Mucosa of rectum (tissue), 2 donors: ENCODE measurements at regions not wholly inside any gene's neighbourhood (a gene's known extent, or its start where the extent isn't known, plus 50 kb on each side); places are given as distances from the start of the nearest gene placed in this dataset.
A peak's percentile ranks its signal among the peaks of the same experiment; 100 is the strongest.

ENCODE experiments used
- H3K27ac ChIP-seq, 2 donors: one replicate each; pipeline ENCODE4 v1.7.0; 2013; ENCODE audit warnings: inconsistent platforms in 2 of 2, low read depth in 2 of 2, low read length in 2 of 2
- H3K27me3 ChIP-seq, 2 donors: one replicate each; pipeline ENCODE4 v1.7.0; 2013; ENCODE audit warnings: low read length in 2 of 2; ENCODE audit not compliant: control insufficient read depth in 2 of 2, insufficient read depth in 2 of 2
- H3K36me3 ChIP-seq, 2 donors: one replicate each; pipeline ENCODE4 v1.7.0; 2013; ENCODE audit warnings: low read length in 2 of 2; ENCODE audit not compliant: control insufficient read depth in 2 of 2, insufficient read depth in 2 of 2
- H3K4me1 ChIP-seq, 2 donors: one replicate each; pipeline ENCODE4 v1.7.0; 2013; ENCODE audit warnings: low read length in 2 of 2, mild to moderate bottlenecking in 1 of 2; ENCODE audit not compliant: control insufficient read depth in 2 of 2, insufficient read depth in 2 of 2
- H3K4me3 ChIP-seq, 2 donors: one replicate each; pipeline ENCODE4 v1.7.0; 2013; ENCODE audit warnings: low read length in 2 of 2
- H3K9ac ChIP-seq, 2 donors: one replicate each; pipeline ENCODE4 v1.7.0; 2013; ENCODE audit warnings: low read length in 2 of 2, low read depth in 1 of 2, mild to moderate bottlenecking in 1 of 2
- H3K9me3 ChIP-seq, 2 donors: one replicate each; pipeline ENCODE4 v1.7.0; 2013; ENCODE audit warnings: low read length in 2 of 2; ENCODE audit not compliant: control insufficient read depth in 2 of 2
- donor health status: healthy.
- donor health status: Normal muscosa, but diverticular disease.

- H3K4me1 ChIP-seq: peaks cover 3 to 9% of the 10 kb centered on the region in 2 donors
- no peak overlapping the region for H3K27ac ChIP-seq
Measured at GRCh38 chr12:93041416-93041815, 112.3 kb upstream of the EEA1 start.

GRCh38 chr12:93042283-93042682 lies 113.2 kb upstream of the EEA1 start:
- no peaks in the 10 kb centered on the region for H3K9me3 ChIP-seq
- H3K36me3 ChIP-seq: no peaks in the 10 kb centered on the region
- H3K9ac ChIP-seq: no peak overlapping the region
- H3K4me3 ChIP-seq: no peak overlapping the region
- peak overlapping the region; percentile 28 to 35 for H3K27ac ChIP-seq
- H3K4me1 ChIP-seq: peaks cover 3 to 9% of the 10 kb centered on the region in 2 donors
- H3K27me3 ChIP-seq: no peaks in the 10 kb centered on the region

More at GRCh38 chr12:93041416-93041815, 112.3 kb upstream of the EEA1 start:
- H3K9me3 ChIP-seq: no peaks in the 10 kb centered on the region
- H3K27me3 ChIP-seq: no peaks in the 10 kb centered on the region
- no peaks in the 10 kb centered on the region for H3K36me3 ChIP-seq
- H3K4me3 ChIP-seq: no peak overlapping the region
- no peak overlapping the region for H3K9ac ChIP-seq

GRCh38 chr12:93042684-93043083 lies 113.6 kb upstream of the EEA1 start:
- no peaks in the 10 kb centered on the region for H3K9me3 ChIP-seq
- H3K27ac ChIP-seq: peak overlapping the region; percentile 28 to 54
- no peaks in the 10 kb centered on the region for H3K36me3 ChIP-seq
- no peak overlapping the region for H3K4me3 ChIP-seq
- H3K27me3 ChIP-seq: no peaks in the 10 kb centered on the region
- peaks cover 3 to 9% of the 10 kb centered on the region in 2 donors for H3K4me1 ChIP-seq
- no peak overlapping the region for H3K9ac ChIP-seq

- peak overlapping the region; percentile 28 to 54 for H3K27ac ChIP-seq
- no peaks in the 10 kb centered on the region for H3K27me3 ChIP-seq
- H3K4me3 ChIP-seq: peak overlapping the region in 1 of 2 donors; percentile 1
- no peak overlapping the region for H3K9ac ChIP-seq
- H3K9me3 ChIP-seq: no peaks in the 10 kb centered on the region
- peaks cover 3 to 9% of the 10 kb centered on the region in 2 donors for H3K4me1 ChIP-seq
- H3K36me3 ChIP-seq: no peaks in the 10 kb centered on the region
Measured at GRCh38 chr12:93043192-93043876, 114.2 kb upstream of the EEA1 start.

GRCh38 chr12:93043877-93044209 lies 114.7 kb upstream of the EEA1 start:
- Histone ChIP-seq H3K4me1 (peaks cover 3 to 9% of the 10 kb centered on the region in 2 donors), H3K9ac (no peak overlapping the region), H3K27ac (no peak overlapping the region), H3K36me3 (no peaks in the 10 kb centered on the region), H3K27me3 (no peaks in the 10 kb centered on the region), H3K9me3 (no peaks in the 10 kb centered on the region), H3K4me3 (no peak overlapping the region)

- Histone ChIP-seq H3K36me3 (no peaks in the 10 kb centered on the region), H3K4me3 (no peak overlapping the region), H3K4me1 (peaks cover 3 to 9% of the 10 kb centered on the region in 2 donors), H3K9ac (no peak overlapping the region), H3K27ac (no peak overlapping the region), H3K9me3 (no peaks in the 10 kb centered on the region), H3K27me3 (no peaks in the 10 kb centered on the region)
Measured at GRCh38 chr12:93047118-93047517, 118.0 kb upstream of the EEA1 start.

GRCh38 chr12:93048656-93049055 lies 119.6 kb upstream of the EEA1 start:
- Histone ChIP-seq H3K9ac (no peak overlapping the region), H3K4me3 (no peak overlapping the region), H3K27me3 (no peaks in the 10 kb centered on the region), H3K27ac (no peak overlapping the region), H3K9me3 (no peaks in the 10 kb centered on the region), H3K36me3 (no peaks in the 10 kb centered on the region), H3K4me1 (no peaks in the 10 kb centered on the region)

GRCh38 chr12:93050026-93050747 lies 121.1 kb upstream of the EEA1 start:
- no peaks in the 10 kb centered on the region for H3K27me3 ChIP-seq
- no peaks in the 10 kb centered on the region for H3K9me3 ChIP-seq
- H3K27ac ChIP-seq: no peak overlapping the region
- no peak overlapping the region for H3K9ac ChIP-seq
- no peaks in the 10 kb centered on the region for H3K36me3 ChIP-seq
- H3K4me1 ChIP-seq: no peaks in the 10 kb centered on the region
- H3K4me3 ChIP-seq: no peak overlapping the region

- H3K27ac ChIP-seq: no peak overlapping the region
- no peaks in the 10 kb centered on the region for H3K4me1 ChIP-seq
- no peak overlapping the region for H3K4me3 ChIP-seq
- H3K36me3 ChIP-seq: no peaks in the 10 kb centered on the region
- H3K9me3 ChIP-seq: no peaks in the 10 kb centered on the region
- H3K27me3 ChIP-seq: no peaks in the 10 kb centered on the region
- H3K9ac ChIP-seq: no peak overlapping the region
Measured at GRCh38 chr12:93050748-93051081, 121.6 kb upstream of the EEA1 start.

- Histone ChIP-seq H3K27ac (no peak overlapping the region), H3K27me3 (no peaks in the 10 kb centered on the region), H3K9ac (no peak overlapping the region), H3K36me3 (no peaks in the 10 kb centered on the region), H3K4me3 (no peak overlapping the region), H3K9me3 (no peaks in the 10 kb centered on the region), H3K4me1 (no peaks in the 10 kb centered on the region)
Measured at GRCh38 chr12:93054021-93054420, 124.9 kb upstream of the EEA1 start.
